Fibroblast of lung (primary cell): ENCODE measurements at regions not wholly inside any gene's neighbourhood (a gene's known extent, or its start where the extent isn't known, plus 50 kb on each side); places are given as distances from the start of the nearest gene placed in this dataset.

ENCODE experiments used
- DNase-seq, 2 donors: peaks; one replicate each; pipeline versions ENCODE4 v3.0.0 to v3.0.0-alpha.2; 2010; ENCODE audit warnings: low read depth in 2 of 2
- H2AFZ ChIP-seq: 2 replicates; pipeline ENCODE4 v1.5.1; 2012; ENCODE audit warnings: low read length, control low read depth, inconsistent platforms
- H3K27ac ChIP-seq: 2 replicates; pipeline ENCODE4 v1.5.1; 2011; ENCODE audit warnings: low read length, control low read depth; ENCODE audit not compliant: insufficient read depth
- H3K27me3 ChIP-seq: 2 replicates; pipeline ENCODE4 v1.5.1; 2011; ENCODE audit warnings: mild to moderate bottlenecking, low read length; ENCODE audit not compliant: control insufficient read depth, insufficient read depth
- H3K36me3 ChIP-seq: 2 replicates; pipeline ENCODE4 v1.5.1; 2011; ENCODE audit warnings: low read length; ENCODE audit not compliant: control insufficient read depth, insufficient read depth
- H3K4me1 ChIP-seq: 2 replicates; pipeline ENCODE4 v1.5.1; 2011; ENCODE audit warnings: low read length; ENCODE audit not compliant: control insufficient read depth, insufficient read depth; ENCODE audit errors: extremely low read depth
- H3K4me2 ChIP-seq: 2 replicates; pipeline ENCODE4 v1.5.1; 2011; ENCODE audit warnings: low read length, control low read depth; ENCODE audit not compliant: insufficient read depth; ENCODE audit errors: extremely low read depth
- H3K4me3 ChIP-seq, 4 experiments: fragments of 200-600 bp in 1 of 4; sonication (generic) in 1 of 4; replicated peaks in 1 of 4; 2 replicates each; pipeline ENCODE4 v1.5.1; 2011 to 2016; ENCODE audit warnings: low read length in 4 of 4, low read depth in 3 of 4, mild to moderate bottlenecking in 3 of 4, control low read depth in 2 of 4, inconsistent platforms in 1 of 4, mixed read lengths in 1 of 4; ENCODE audit not compliant: insufficient read depth in 1 of 4; ENCODE audit errors: control extremely low read depth in 1 of 4
- H3K79me2 ChIP-seq: 2 replicates; pipeline ENCODE4 v1.5.1; 2012; ENCODE audit warnings: mild to moderate bottlenecking, low read length, inconsistent platforms; ENCODE audit not compliant: control insufficient read depth, insufficient read depth
- H3K9ac ChIP-seq: 2 replicates; pipeline ENCODE4 v1.5.1; 2011; ENCODE audit warnings: mild to moderate bottlenecking, low read length, control low read depth; ENCODE audit not compliant: insufficient read depth
- H3K9me3 ChIP-seq: 2 replicates; pipeline ENCODE4 v1.5.1; 2012; ENCODE audit warnings: low read depth, low read length; ENCODE audit not compliant: control insufficient read depth, insufficient read depth
- H4K20me1 ChIP-seq: 2 replicates; pipeline ENCODE4 v1.5.1; 2011; ENCODE audit warnings: low read length; ENCODE audit not compliant: control insufficient read depth, insufficient read depth; ENCODE audit errors: extremely low read depth
- CTCF ChIP-seq, 2 donors: IDR thresholded peaks in 1 of 2; conservative IDR thresholded peaks in 1 of 2; 1 replicate in 1 of 2; 2 replicates in 1 of 2; pipeline ENCODE4 v1.5.1; 2011 to 2012; ENCODE audit warnings: low read length in 2 of 2, control low read depth in 1 of 2, inconsistent platforms in 1 of 2, low read depth in 1 of 2, mild to moderate bottlenecking in 1 of 2
- EZH2 ChIP-seq: IDR thresholded peaks from 2 replicates; pipeline ENCODE4 v1.5.1; 2012; ENCODE audit warnings: low read length, control low read depth, mild to moderate bottlenecking; ENCODE audit errors: missing control alignments

GRCh38 chr13:111046590-111047141 lies 68.4 kb upstream of the ARHGEF7 start:
- Histone ChIP-seq H3K9ac (no peak overlapping the region), H3K79me2 (no peaks in the 10 kb centered on the region), H3K9me3 (no peaks in the 10 kb centered on the region), H4K20me1 (no peaks in the 10 kb centered on the region), H3K4me3 (no peak overlapping the region), H3K4me1 (peaks cover 4% of the 10 kb centered on the region), H3K27me3 (no peaks in the 10 kb centered on the region), H3K27ac (no peak overlapping the region), H2AFZ (peak overlapping the region; percentile 49), H3K4me2 (no peak overlapping the region), H3K36me3 (no peaks in the 10 kb centered on the region)
- TF ChIP-seq EZH2 (no peak), CTCF (conservative IDR thresholded peaks at IDR 0.05 in 1 of 2, IDR thresholded peaks at IDR 0.05 in 1 of 2; ENCODE audit: low read depth in 1 of 2, low read length in 2 of 2) (peak; percentile 50 to 54)
- peak; percentile 15 to 67 for DNase-seq

GRCh38 chr13:111045170-111045569 lies 69.9 kb upstream of the ARHGEF7 start:
- H3K27ac ChIP-seq, result no peak overlapping the region
- peaks cover 4% of the 10 kb centered on the region for H3K4me1 ChIP-seq
- H3K9ac ChIP-seq, result no peak overlapping the region
- no peak overlapping the region for H3K4me3 ChIP-seq
- no peak for DNase-seq
- H3K4me2 ChIP-seq, result no peak overlapping the region
- no peaks in the 10 kb centered on the region for H3K9me3 ChIP-seq
- H3K36me3 ChIP-seq, result no peaks in the 10 kb centered on the region
- H2AFZ ChIP-seq, result no peak overlapping the region
- no peaks in the 10 kb centered on the region for H3K79me2 ChIP-seq
- TF ChIP-seq EZH2 (no peak), CTCF (conservative IDR thresholded peaks at IDR 0.05 in 1 of 2, IDR thresholded peaks at IDR 0.05 in 1 of 2; ENCODE audit: low read depth in 1 of 2, low read length in 2 of 2) (no peak)
- H3K27me3 ChIP-seq, result no peaks in the 10 kb centered on the region
- H4K20me1 ChIP-seq, result no peaks in the 10 kb centered on the region

GRCh38 chr13:111044087-111044830 lies 70.9 kb upstream of the ARHGEF7 start:
- Histone ChIP-seq H4K20me1 (no peaks in the 10 kb centered on the region), H3K4me2 (no peak overlapping the region), H3K27me3 (no peaks in the 10 kb centered on the region), H3K79me2 (no peaks in the 10 kb centered on the region), H3K4me3 (no peak overlapping the region), H2AFZ (no peak overlapping the region), H3K9ac (no peak overlapping the region), H3K36me3 (no peaks in the 10 kb centered on the region), H3K9me3 (no peaks in the 10 kb centered on the region), H3K4me1 (peaks cover 4% of the 10 kb centered on the region), H3K27ac (peak overlapping the region; percentile 32)
- TF ChIP-seq EZH2, result no peak
- DNase-seq, result no peak
